ENCODE measurements at regions not wholly inside any gene's neighbourhood (a gene's known extent, or its start where the extent isn't known, plus 50 kb on each side); places are given as distances from the start of the nearest gene placed in this dataset.

- Mint-ChIP-seq H3K36me3 (ENCODE audit: low read depth) (peaks cover 14% of the 10 kb centered on the region), H3K4me3 (no peak overlapping the region), H3K27me3 (ENCODE audit: insufficient read depth, low read depth, poor library complexity) (peaks cover 9% of the 10 kb centered on the region), H3K4me1 (no peaks in the 10 kb centered on the region), H3K9me3 (peaks cover 57% of the 10 kb centered on the region), H3K27ac (no peak overlapping the region)
- no peaks in the 10 kb centered on the region for H3K27me3 ChIP-seq (ENCODE audit: insufficient read depth)
- ATAC-seq, result no peak
- no peaks in the 10 kb centered on the region for H3F3A ChIP-seq (replicated peaks; ENCODE audit: low read depth)
- DNase-seq (ENCODE audit: low spot score), result no peak
- H3K36me3 ChIP-seq (ENCODE audit: insufficient read depth), result no peaks in the 10 kb centered on the region
- H3K4me2 ChIP-seq, result no peak overlapping the region
- H2AFZ ChIP-seq, result no peak overlapping the region
- TF ChIP-seq EZH2 (IDR thresholded peaks at IDR 0.05; ENCODE audit: low read depth, unreplicated experiment) (no peak), ZNF114 (CRISPR knock-in tag; IDR thresholded peaks at IDR 0.05) (no peak)
- TF ChIP-seq, protein P1, sequence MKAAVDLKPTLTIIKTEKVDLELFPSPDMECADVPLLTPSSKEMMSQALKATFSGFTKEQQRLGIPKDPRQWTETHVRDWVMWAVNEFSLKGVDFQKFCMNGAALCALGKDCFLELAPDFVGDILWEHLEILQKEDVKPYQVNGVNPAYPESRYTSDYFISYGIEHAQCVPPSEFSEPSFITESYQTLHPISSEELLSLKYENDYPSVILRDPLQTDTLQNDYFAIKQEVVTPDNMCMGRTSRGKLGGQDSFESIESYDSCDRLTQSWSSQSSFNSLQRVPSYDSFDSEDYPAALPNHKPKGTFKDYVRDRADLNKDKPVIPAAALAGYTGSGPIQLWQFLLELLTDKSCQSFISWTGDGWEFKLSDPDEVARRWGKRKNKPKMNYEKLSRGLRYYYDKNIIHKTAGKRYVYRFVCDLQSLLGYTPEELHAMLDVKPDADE (IDR thresholded peaks at IDR 0.05), result no peak
- H4K20me1 ChIP-seq (replicated peaks; ENCODE audit: insufficient read depth), result no peaks in the 10 kb centered on the region
- no peaks in the 10 kb centered on the region for H3K79me2 ChIP-seq (replicated peaks; ENCODE audit: insufficient read depth)
- no peaks in the 10 kb centered on the region for H3K9me2 ChIP-seq (ENCODE audit: insufficient read depth)
- no peaks in the 10 kb centered on the region for H3K4me1 ChIP-seq (ENCODE audit: insufficient read depth)
- H3K27ac ChIP-seq (ENCODE audit: low read depth), result no peak overlapping the region
- H3K4me3 ChIP-seq, result no peak overlapping the region
Observed at GRCh38 chr10:130799532-130799931, 512.0 kb downstream of the TCERG1L start.

DNA sequence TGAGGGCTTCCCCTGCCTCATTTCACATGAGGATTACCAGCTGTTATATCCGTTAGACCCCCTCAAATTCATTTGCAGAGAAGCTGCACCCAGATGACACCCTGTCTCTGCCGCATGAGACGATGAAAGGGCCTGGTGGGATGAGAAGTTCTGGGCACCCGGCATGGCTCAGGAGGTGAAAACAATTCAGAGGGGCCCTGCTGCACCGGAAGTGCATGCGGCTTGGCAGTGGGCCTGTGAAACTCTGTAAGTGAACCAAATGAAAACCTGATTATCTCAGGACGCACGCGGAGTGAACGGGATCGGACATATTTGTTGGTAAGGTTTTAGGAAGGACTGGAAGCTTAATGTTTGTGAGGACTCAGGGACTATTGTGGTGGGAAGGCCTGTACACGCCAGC is 511.2 kb downstream of the TCERG1L start:
- Mint-ChIP-seq H3K4me3 (no peak overlapping the region), H3K27ac (no peak overlapping the region), H3K4me1 (no peaks in the 10 kb centered on the region), H3K27me3 (ENCODE audit: insufficient read depth, low read depth, poor library complexity) (peaks cover 7% of the 10 kb centered on the region), H3K9me3 (peaks cover 65% of the 10 kb centered on the region), H3K36me3 (ENCODE audit: low read depth) (peaks cover 14% of the 10 kb centered on the region; the same call in 2 of the 3 replicates)
- no peaks in the 10 kb centered on the region for H3K79me2 ChIP-seq (replicated peaks; ENCODE audit: insufficient read depth)
- H3K4me3 ChIP-seq, result no peak overlapping the region
- no peaks in the 10 kb centered on the region for H3K4me1 ChIP-seq (ENCODE audit: insufficient read depth)
- H3K36me3 ChIP-seq (ENCODE audit: insufficient read depth), result no peaks in the 10 kb centered on the region
- no peaks in the 10 kb centered on the region for H4K20me1 ChIP-seq (replicated peaks; ENCODE audit: insufficient read depth)
- no peak overlapping the region for H3K4me2 ChIP-seq
- H3K9me2 ChIP-seq (ENCODE audit: insufficient read depth), result no peaks in the 10 kb centered on the region
- DNase-seq (ENCODE audit: low spot score) (no peak), ATAC-seq (no peak)
- H3K27me3 ChIP-seq (ENCODE audit: insufficient read depth), result no peaks in the 10 kb centered on the region
- H3F3A ChIP-seq (replicated peaks; ENCODE audit: low read depth), result no peaks in the 10 kb centered on the region
- H2AFZ ChIP-seq, result no peak overlapping the region
- H3K27ac ChIP-seq (ENCODE audit: low read depth), result no peak overlapping the region
- no peak for TF ChIP-seq EZH2 (IDR thresholded peaks at IDR 0.05; ENCODE audit: low read depth, unreplicated experiment)
- TF ChIP-seq, protein P2, sequence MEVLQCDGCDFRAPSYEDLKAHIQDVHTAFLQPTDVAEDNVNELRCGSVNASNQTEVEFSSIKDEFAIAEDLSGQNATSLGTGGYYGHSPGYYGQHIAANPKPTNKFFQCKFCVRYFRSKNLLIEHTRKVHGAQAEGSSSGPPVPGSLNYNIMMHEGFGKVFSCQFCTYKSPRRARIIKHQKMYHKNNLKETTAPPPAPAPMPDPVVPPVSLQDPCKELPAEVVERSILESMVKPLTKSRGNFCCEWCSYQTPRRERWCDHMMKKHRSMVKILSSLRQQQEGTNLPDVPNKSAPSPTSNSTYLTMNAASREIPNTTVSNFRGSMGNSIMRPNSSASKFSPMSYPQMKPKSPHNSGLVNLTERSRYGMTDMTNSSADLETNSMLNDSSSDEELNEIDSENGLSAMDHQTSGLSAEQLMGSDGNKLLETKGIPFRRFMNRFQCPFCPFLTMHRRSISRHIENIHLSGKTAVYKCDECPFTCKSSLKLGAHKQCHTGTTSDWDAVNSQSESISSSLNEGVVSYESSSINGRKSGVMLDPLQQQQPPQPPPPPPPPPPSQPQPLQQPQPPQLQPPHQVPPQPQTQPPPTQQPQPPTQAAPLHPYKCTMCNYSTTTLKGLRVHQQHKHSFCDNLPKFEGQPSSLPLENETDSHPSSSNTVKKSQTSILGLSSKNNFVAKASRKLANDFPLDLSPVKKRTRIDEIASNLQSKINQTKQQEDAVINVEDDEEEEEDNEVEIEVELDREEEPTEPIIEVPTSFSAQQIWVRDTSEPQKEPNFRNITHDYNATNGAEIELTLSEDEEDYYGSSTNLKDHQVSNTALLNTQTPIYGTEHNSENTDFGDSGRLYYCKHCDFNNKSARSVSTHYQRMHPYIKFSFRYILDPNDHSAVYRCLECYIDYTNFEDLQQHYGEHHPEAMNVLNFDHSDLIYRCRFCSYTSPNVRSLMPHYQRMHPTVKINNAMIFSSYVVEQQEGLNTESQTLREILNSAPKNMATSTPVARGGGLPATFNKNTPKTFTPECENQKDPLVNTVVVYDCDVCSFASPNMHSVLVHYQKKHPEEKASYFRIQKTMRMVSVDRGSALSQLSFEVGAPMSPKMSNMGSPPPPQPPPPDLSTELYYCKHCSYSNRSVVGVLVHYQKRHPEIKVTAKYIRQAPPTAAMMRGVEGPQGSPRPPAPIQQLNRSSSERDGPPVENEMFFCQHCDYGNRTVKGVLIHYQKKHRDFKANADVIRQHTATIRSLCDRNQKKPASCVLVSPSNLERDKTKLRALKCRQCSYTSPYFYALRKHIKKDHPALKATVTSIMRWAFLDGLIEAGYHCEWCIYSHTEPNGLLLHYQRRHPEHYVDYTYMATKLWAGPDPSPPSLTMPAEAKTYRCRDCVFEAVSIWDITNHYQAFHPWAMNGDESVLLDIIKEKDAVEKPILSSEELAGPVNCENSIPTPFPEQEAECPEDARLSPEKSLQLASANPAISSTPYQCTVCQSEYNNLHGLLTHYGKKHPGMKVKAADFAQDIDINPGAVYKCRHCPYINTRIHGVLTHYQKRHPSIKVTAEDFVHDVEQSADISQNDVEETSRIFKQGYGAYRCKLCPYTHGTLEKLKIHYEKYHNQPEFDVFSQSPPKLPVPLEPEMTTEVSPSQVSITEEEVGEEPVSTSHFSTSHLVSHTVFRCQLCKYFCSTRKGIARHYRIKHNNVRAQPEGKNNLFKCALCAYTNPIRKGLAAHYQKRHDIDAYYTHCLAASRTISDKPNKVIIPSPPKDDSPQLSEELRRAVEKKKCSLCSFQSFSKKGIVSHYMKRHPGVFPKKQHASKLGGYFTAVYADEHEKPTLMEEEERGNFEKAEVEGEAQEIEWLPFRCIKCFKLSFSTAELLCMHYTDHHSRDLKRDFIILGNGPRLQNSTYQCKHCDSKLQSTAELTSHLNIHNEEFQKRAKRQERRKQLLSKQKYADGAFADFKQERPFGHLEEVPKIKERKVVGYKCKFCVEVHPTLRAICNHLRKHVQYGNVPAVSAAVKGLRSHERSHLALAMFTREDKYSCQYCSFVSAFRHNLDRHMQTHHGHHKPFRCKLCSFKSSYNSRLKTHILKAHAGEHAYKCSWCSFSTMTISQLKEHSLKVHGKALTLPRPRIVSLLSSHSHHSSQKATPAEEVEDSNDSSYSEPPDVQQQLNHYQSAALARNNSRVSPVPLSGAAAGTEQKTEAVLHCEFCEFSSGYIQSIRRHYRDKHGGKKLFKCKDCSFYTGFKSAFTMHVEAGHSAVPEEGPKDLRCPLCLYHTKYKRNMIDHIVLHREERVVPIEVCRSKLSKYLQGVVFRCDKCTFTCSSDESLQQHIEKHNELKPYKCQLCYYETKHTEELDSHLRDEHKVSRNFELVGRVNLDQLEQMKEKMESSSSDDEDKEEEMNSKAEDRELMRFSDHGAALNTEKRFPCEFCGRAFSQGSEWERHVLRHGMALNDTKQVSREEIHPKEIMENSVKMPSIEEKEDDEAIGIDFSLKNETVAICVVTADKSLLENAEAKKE (CRISPR knock-in tag; IDR thresholded peaks at IDR 0.05), result no peak
- TF ChIP-seq JUNB (IDR thresholded peaks at IDR 0.05; ENCODE audit: unreplicated experiment), result no peak
- no peak for TF ChIP-seq STAT1 (IDR thresholded peaks at IDR 0.05; ENCODE audit: unreplicated experiment)
- TF ChIP-seq, protein P1 (IDR thresholded peaks at IDR 0.05), result no peak
- no peak for TF ChIP-seq REST (IDR thresholded peaks at IDR 0.05; ENCODE audit: unreplicated experiment)
- TF ChIP-seq ZNF114 (CRISPR knock-in tag; IDR thresholded peaks at IDR 0.05), result no peak

All from GM23338 (cell line).